ENCODE measurements at regions not wholly inside any gene's neighbourhood (a gene's known extent, or its start where the extent isn't known, plus 50 kb on each side); places are given as distances from the start of the nearest gene placed in this dataset.

GRCh38 chr16:13552062-13552959, 367.6 kb upstream of the ERCC4 start:
- DNase-seq (ENCODE audit: low spot score) = peak; percentile 12

GRCh38 chr16:13552960-13553257, 367.0 kb upstream of the ERCC4 start:
- no peak for DNase-seq (ENCODE audit: low spot score)

GRCh38 chr16:13553453-13553985, 366.4 kb upstream of the ERCC4 start:
- no peak for DNase-seq (ENCODE audit: low spot score)

DNA sequence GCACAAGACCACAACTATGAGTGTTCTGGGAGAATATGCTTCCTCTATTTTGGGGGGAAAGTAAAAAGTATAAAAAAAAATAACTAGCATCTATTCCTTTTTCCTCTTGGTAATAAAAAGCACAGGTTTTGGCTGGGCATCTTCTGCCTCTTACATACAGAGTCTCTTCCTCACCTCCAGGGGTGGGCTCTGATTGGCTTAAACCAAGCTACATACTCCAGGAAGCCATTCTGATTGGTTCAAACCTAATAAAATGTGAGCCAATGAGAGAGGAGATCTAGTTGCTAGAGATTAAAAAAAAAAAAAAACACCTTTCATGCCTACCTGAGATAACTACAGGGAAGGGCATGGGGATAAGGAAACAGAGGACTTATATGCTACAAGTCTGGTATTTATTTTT, 365.9 kb upstream of the ERCC4 start:
- DNase-seq (ENCODE audit: low spot score) = no peak

DNA sequence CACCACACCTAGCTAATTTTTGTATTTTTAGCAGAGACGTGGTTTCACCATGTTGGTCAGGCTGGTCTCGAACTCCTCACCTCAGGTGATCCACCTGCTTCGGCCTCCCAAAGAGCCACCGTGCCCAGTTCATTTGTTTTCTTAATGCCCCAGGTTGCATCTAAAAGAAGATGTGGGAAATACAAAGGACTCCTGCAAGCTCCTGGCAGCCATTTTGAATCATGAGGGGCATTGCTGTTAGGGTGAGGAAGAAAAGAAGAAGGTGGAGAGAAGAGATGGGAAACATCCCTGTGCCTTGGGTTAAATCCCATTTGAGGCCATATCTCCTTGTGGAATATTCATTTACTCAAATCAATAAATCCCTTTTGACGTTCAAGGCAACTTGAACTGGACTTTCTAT, 365.3 kb upstream of the ERCC4 start:
- no peak for DNase-seq (ENCODE audit: low spot score)

DNA sequence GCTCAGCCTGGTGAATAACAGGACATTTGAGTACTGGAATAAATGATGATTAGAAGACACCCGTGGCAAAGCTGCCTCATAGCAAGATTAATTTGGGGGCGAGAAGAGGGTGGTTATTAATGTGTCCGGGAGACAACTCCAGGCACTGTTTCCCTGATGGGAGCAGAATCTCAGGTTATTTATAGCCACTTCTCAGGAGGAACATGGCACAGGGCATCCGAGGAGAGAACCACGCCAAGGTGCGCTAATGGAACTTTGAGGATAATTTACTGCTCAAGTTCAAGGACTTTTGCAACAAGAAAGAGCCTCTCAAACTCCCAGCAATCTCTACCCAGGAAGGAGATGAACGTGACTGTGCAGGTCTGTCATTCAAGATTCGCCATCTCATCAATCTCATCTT, 362.5 kb upstream of the ERCC4 start:
- no peak for DNase-seq (ENCODE audit: low spot score)

DNA sequence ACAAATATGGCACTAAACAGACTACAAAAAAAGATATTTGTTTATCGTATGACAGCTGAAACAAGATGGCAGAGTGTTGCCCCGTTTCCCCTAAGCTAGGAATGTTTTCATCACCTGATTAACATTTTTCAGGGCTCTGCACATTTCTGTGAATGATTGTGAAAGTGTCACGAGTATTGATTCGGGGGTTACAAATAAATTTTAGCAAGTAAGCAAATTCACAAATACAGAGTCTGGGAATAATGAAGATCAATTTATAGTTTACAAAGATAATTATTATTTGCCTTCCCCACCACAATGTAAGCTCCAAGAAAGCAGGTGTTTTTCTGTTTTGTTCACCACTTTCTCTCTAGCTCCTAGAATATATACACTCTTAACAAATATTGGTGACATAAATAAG, 361.2 kb upstream of the ERCC4 start:
- DNase-seq (ENCODE audit: low spot score) = no peak

GRCh38 chr16:13559624-13560023, 360.3 kb upstream of the ERCC4 start:
- no peak for DNase-seq (ENCODE audit: low spot score)

- DNase-seq (ENCODE audit: low spot score) = no peak
Observed at GRCh38 chr16:13560151-13560550, 359.8 kb upstream of the ERCC4 start.

DNA sequence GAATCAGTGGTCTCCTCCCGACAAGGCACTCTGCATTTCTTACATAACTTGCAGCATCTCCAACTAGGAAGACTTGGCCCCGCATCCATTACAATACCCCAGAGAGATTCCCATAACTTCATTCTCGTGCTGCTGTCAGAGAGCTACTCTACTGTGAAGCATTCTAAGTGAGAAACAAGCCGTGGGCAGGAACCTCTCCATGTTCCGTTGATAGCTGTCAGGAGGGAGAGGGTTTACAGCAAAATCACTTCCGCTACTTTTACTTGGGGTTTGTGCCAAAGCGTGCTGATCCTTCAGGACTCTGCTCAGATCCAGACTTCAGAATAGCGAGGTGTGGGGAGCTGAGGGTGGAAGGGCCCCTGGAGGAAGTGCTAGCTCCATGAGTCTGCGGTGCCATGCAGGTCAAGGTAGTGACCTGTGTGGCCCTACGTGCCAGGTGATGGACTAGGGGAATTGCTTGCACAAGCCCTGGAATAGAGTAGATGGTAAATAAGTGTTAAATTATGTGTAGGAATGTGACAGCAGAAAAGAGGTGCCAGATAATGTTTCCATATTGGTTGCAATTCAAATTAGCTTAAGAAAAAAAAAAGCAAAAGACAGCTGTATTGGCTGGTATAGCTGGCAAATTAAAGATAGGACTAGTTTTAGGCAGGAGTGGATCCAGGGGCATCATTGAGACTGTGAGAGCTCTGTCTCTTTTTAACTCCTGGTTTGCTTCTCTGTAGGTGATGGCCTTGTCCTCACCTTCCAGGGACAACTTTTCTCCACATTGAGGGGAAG, 358.5 kb upstream of the ERCC4 start:
- peak; percentile 17 for DNase-seq (ENCODE audit: low spot score)

DNA sequence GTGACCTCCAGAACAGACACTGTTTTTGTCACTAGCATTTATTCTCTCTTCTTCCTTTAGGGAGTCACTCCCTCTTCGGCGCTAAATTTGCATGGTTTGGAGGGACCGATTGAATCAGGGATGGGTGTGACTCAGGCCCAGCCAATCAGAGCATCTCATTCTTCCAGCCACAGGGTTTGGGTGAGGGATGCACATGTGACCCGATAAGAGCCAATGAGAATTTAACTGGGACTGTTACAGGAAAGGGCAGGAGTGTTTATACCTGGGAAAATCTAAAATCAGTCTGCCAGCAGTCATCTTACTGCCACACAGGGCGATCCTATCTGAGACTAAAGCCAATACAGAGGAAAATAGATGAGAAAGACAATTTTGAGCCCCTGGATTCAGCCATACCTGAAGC, 351.2 kb upstream of the ERCC4 start:
- DNase-seq (ENCODE audit: low spot score) = no peak

- DNase-seq (ENCODE audit: low spot score) = no peak
Observed at GRCh38 chr16:13569986-13570385, 350.0 kb upstream of the ERCC4 start.

GRCh38 chr16:13571036-13571435, 348.9 kb upstream of the ERCC4 start:
- no peak for DNase-seq (ENCODE audit: low spot score)

DNA sequence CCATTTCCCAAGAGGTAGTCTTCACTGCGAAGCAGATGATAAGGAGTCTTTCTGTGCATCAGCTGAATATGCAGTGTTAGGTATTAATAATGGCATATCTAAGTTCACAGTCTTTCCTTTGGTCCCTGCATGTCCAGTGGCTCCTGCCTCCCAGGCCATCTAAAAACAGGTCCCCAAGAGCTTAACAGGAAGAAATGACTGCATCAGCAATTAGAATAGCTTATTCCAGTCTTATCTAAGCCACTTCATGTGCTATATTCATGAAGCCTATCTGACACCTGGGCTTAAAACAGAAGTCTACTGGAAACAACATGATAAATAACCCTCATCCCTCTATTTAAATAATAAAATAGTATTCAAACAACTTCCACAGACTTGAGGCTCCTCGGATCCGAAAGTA, 346.1 kb upstream of the ERCC4 start:
- DNase-seq (ENCODE audit: low spot score) = no peak

GRCh38 chr16:13586051-13586450, 333.9 kb upstream of the ERCC4 start:
- no peak for DNase-seq (ENCODE audit: low spot score)

DNA sequence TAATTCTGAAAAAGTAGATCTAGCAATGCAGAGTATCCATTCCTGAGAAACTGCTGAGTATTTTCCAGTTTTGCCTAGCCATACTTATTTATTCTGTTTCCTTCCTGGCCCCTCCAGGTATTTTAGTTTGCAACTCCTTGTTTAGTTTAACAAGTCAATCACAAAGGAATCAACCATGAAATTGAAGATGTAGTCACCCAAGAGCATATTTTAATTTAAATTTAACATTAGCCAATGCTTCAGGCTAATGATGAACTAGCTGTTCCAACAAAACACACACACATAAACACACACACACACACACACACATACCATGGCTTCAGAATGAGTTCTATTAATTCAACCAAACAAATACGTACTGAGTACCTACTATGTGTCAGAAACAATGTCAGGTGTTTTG, 332.8 kb upstream of the ERCC4 start:
- no peak for DNase-seq (ENCODE audit: low spot score)

DNA sequence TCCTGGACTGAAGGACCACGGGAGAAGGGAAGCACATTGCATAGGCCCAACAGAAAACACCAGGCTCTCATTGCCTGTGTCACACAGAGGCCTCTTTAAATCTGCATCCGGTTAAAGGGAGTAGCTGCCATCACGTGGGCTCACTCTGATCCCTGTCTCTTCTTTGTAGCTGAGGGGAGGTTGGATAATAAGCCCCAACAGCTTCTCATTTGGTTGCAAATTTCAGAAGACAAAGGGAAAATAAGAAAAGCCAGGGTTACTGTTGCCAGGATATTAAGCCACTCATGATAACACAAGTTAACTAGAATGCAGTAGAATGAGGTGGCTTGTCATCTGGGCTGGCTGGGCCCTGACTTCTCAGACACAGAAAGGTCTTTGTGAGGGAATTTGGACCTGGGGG, 325.1 kb upstream of the ERCC4 start:
- no peak for DNase-seq (ENCODE audit: low spot score)

DNA sequence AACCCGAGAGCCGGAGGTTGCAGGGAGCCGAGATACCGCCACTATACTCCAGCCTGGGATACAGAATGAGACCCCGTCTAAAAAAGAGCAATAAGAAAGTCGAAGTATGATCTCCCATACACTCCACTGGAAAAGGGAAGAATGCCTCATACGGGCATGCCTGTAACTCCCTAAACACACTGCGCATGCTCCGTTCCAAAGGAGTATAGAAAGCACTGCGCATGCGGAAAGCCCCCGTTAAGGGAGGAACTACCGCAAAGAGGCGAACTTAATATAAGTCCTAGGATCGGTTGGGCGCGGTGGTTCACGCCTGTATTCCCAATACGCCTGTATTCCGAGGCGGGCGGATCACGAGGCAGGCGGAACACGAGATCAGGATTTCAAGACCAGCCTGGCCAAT, 313.1 kb upstream of the ERCC4 start:
- DNase-seq (ENCODE audit: low spot score) = no peak

GRCh38 chr16:13607289-13607688, 312.7 kb upstream of the ERCC4 start:
- DNase-seq (ENCODE audit: low spot score) = no peak

GRCh38 chr16:13611596-13611995, 308.4 kb upstream of the ERCC4 start:
- no peak for DNase-seq (ENCODE audit: low spot score)

DNA sequence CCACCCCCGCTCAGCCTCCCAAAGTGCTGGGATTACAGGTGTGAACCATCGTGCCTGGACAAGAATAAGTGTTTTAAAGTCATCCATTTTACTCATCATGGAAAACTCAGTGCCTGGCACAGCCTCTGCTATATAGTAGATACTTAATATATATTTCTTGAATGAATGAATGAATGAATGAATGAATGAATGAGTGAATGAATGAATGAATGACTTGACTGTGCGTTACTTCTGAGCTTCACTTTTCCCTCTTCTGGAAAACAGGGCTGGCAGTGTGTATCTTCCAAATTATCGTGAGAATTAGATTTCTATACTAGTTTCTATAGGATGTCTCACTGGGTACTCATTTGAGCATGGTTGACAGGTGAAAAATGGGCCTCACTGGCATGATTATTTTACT, 307.3 kb upstream of the ERCC4 start:
- DNase-seq (ENCODE audit: low spot score) = no peak

DNA sequence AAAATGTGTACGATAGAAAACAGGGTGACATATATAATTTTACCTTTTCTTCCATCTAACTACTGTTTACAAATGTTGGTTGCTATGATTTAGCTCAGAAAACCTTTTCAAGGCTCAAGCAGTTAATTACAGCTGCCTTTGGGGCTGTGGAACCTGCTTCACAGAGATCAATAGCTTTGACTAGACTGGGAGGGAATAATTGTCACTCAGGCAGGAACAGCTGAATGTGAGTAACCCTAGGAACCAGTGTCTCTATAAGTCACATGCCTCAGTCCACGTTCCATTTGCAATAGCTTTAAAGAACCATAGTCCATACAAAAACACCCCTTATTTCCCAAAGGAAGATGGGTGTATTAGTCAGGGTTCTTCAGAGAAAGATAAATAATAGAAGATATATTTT, 306.8 kb upstream of the ERCC4 start:
- no peak for DNase-seq (ENCODE audit: low spot score)

DNA sequence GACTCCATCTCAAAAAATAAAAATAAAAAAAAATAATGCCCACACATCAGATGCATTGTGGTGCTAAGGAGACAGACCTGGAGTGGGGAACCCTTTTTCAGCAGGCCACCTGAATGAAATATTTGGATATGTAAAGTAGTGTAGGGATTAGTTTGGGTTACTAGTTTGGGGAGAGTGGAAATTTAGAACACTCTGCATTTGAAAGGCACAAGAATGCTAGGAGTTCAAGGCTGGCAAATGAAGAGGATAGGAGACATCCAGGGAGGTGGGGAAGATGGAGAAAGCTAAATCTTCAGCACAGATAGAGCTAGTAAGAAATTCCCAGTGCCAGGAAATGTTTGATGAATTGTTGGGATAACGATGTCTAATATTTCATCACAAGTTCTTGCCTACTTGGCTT, 298.3 kb upstream of the ERCC4 start:
- no peak for DNase-seq (ENCODE audit: low spot score)

Measured in putamen (tissue), 1 donor.